ENCODE measurements at regions not wholly inside any gene's neighbourhood (a gene's known extent, or its start where the extent isn't known, plus 50 kb on each side); places are given as distances from the start of the nearest gene placed in this dataset.
A peak's percentile ranks its signal among the peaks of the same experiment; 100 is the strongest.
"Not testable (repeated sequence)": the region's sequence is repeated elsewhere in the genome, so short reads cannot be mapped to it uniquely, and the experiment has no call there.

DNA sequence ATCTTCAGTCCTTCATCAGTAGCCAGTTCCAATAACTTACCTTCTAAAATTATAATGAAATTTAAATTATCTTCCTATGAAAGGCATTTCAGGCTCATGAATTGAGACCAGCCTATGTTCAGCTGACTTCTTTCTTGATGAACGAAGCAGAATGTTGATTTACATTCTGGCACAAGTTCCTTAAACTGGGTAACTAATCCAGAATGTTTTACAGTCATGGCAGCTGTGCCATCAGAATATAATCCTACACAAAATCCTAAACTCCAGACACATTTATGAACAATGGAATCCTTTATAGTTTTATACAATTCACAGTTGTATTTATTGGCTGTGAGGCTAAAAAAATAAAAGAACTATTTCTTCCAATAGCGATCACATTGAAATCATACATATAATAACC lies 97.3 kb upstream of the CPM start:
- DNase-seq, result no peak

GRCh38 chr12:69036533-69036932 lies 103.6 kb upstream of the CPM start:
- no peak for DNase-seq

GRCh38 chr12:69036999-69037398 lies 104.0 kb upstream of the CPM start:
- no peak for DNase-seq

- DNase-seq, result peak; percentile 21
Observed at GRCh38 chr12:69039911-69040310, 106.9 kb upstream of the CPM start.

DNA sequence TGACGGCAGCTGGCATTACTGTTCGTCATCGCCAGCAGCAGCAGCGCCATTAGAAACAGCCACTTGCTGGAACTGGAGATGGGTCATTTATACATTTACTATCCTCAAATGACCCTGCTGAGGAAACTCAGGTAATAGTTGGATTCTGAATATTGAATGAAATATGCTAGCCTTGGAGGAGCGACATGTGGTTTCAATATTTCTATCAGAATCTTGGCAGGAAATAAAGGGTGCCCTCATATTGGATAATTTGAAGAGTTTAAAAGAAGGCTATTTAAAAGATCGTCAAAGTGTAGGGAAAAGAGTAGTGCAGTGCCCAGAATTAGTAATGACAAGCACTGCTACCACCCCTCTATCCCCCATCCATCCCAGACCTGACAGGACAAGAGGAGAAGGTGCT lies 109.6 kb upstream of the CPM start:
- no peak for DNase-seq

DNA sequence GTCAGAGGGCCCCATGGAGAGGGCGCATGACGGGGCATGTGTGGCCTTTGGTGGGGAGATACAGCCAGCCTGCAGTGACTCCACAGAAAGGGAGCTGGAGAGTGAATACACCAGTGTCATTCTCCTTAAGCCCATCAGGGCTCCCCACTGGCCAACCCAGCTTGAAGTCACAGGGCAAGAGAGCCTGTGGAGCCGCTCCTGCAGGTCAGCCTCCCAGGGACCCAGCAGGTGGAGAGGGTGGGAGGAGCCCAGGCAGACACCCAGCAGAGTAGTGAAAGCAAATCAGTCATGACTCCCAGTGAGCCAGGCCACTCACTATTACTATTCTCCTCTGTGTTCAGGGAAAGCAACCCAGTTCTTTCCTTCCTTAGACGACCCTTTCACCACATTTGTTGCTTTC lies 110.0 kb upstream of the CPM start:
- DNase-seq, result no peak

DNA sequence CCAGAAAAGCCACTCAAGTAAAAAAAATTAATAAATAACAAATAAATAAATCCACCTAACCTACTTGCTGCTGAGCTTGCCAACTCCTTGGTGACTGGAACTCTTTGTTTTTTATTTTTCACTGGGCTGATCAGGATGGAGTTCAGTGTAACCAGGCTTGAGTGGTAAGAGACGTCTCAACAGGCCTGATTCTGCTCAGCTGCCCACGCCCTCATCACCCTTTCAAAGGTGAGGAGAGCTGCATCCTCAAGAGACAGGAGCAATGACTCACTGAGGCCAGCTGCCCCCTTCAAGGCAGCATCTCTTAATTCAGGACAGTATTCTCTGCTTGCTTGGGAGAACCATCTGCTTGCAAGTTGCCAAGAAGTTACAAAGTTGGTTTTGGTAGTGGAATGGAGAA lies 111.9 kb upstream of the CPM start:
- no peak for DNase-seq

DNA sequence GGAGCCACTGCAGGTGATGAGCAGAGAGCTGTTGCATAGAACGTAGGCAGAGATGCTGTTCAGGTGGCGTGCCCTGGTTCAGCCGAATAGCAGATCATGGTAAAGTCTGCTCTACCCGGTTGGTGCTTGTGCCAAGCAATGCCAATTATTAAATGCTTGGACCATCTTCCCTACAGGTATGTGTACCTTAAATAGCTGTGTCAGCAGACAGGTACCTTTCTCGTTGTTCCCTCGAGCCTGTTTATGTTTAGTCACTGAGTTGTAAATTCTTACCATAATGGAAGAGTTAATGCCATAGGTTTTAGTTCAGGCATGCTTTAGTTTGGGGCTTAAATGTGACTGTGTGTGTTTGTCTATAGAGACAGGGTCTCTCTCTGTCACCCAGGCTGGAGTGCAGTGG lies 112.5 kb upstream of the CPM start:
- DNase-seq, result no peak

GRCh38 chr12:69046363-69046762 lies 113.4 kb upstream of the CPM start:
- no peak for DNase-seq

- DNase-seq, result no peak
Observed at GRCh38 chr12:69046920-69047319, 113.9 kb upstream of the CPM start.

- DNase-seq, result no peak
Observed at GRCh38 chr12:69047990-69048389, 115.0 kb upstream of the CPM start.

GRCh38 chr12:69049855-69050254 lies 116.9 kb upstream of the CPM start:
- not testable (repeated sequence) for DNase-seq

- DNase-seq, result no peak
Observed at GRCh38 chr12:69052613-69053408, 119.8 kb upstream of the CPM start.

- no peak for DNase-seq
Observed at GRCh38 chr12:69054343-69055056, 121.5 kb upstream of the CPM start.

DNA sequence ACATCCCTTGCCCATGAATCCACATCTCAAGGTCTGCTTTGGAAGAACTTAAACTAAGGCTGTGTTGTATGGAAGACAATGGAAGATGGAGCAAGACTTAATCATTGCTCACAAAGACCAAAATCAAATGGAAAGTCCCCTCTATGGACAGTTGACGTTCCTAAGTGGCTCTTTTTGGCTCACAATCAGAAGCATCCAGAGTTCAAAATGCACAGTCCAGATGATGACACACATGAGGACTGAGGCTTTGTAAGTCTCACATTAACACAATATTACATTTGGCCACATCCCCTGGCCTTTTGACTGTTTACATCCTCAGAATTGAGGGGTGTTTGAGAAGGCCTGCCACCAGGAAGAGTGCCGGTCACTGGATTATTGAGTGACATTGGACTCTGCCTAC lies 122.3 kb upstream of the CPM start:
- no peak for DNase-seq

- DNase-seq, result no peak
Observed at GRCh38 chr12:69055706-69056105, 122.7 kb upstream of the CPM start.

GRCh38 chr12:69056743-69057515 lies 124.0 kb upstream of the CPM start:
- DNase-seq, result no peak

- DNase-seq, result no peak
Observed at GRCh38 chr12:69057742-69058141, 124.8 kb upstream of the CPM start.

DNA sequence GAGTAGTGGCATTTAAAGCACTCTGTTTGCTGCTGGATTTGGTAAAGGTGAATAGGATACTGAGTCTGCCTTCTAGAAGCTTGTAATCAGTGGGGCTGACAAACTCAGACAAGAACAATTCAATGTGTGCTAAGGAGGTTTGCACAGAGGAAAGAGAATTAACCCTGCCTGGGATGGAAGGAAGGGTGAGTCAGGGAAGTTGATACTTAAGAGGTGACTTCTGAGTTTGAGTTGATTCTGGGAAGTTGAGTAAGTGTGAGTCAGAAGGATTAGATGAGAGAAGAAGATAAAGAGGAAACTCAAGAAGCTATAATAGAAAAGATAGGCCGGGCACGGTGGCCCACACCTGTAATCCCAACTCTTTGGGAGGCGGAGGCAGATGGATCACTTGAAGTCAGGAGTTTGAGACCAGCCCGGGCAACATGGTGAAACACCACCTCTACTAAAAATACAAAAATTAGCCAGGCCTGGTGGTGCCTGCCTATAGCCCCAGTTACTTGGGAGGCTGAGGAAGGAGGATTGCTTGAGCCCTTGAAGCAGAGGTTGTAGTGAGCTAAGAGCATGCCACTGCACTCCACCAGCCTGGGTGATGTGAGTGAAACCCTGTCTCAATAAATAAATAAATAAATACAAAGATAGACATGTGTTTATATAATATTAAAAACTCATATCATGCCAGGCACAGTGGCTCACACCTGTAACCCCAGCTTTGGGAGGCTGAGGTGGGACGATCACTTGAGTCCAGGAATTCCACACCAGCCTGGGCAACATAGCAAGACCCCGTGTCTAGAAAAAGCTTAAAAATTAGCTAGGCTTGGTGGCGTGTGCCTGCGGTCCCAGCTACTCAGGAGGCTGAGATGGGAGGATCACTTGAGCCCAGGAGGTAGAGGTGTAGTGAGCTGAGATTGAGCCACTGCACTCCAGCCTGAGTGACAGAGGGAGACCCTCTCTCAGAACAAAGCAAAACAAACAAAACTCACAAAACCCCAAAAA lies 126.8 kb upstream of the CPM start:
- DNase-seq, result no peak

- no peak for DNase-seq
Observed at GRCh38 chr12:69061574-69061973, 128.6 kb upstream of the CPM start.

DNA sequence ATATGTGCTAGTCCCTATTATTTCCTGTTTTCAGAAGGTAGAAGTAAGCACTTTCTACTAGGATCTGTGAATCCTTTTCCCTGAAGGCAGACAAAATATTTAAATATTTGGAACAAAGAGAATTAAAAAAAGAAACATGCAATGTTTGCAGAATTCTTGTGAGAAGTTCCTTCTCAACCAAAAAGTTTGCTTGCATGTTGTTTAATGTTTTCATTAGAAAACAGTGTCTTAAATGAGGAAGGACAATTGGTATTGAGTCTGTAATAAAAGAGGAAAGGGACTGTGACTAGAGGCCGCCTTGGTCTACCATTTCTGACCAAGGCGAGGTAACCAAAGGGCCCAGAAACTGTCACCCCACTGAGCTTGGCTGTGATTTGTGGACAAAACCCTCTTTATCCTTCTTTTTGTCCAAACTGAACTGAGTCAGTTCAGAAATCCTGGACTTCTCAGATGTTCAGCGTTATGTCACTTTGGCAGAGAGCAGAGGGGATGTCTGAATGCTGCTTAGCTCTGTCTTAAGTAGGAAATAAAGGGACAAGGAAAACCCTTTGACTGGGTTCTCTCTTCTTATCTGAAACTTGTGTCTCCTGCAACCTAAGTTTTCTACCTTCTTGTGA lies 129.8 kb upstream of the CPM start:
- DNase-seq, result no peak

Data from NCI-H1436 treated with DMSO at 0.1 percent for 48 hours (cell line).